ENCODE measurements at regions not wholly inside any gene's neighbourhood (a gene's known extent, or its start where the extent isn't known, plus 50 kb on each side); places are given as distances from the start of the nearest gene placed in this dataset.

DNA sequence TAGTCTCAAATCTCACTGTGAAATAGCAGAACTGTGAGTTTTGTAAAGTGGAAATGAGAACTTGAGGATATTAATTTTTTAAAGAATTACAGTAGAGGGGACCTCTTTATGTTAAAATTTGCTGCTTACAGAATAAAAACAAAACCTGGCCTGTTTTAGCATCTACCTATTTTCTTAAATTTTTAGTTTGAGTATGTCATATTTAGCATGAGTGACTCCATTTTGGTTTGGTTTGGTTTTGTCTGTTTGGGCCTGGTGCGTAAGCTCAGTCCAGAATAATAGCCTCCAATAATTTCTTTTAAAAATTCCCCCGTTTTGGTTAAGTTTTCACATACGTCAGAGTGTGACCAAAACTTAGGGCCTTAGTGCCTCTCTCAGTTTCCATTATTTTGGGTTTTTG, 152.0 kb upstream of the ZNF92 start:
- TF ChIP-seq EZH2 (IDR thresholded peaks at IDR 0.05; ENCODE audit: borderline replicate concordance, insufficient read depth, low read depth, low read length, poor library complexity, severe bottlenecking): no peak
- TF ChIP-seq, protein P1, sequence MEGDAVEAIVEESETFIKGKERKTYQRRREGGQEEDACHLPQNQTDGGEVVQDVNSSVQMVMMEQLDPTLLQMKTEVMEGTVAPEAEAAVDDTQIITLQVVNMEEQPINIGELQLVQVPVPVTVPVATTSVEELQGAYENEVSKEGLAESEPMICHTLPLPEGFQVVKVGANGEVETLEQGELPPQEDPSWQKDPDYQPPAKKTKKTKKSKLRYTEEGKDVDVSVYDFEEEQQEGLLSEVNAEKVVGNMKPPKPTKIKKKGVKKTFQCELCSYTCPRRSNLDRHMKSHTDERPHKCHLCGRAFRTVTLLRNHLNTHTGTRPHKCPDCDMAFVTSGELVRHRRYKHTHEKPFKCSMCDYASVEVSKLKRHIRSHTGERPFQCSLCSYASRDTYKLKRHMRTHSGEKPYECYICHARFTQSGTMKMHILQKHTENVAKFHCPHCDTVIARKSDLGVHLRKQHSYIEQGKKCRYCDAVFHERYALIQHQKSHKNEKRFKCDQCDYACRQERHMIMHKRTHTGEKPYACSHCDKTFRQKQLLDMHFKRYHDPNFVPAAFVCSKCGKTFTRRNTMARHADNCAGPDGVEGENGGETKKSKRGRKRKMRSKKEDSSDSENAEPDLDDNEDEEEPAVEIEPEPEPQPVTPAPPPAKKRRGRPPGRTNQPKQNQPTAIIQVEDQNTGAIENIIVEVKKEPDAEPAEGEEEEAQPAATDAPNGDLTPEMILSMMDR (IDR thresholded peaks at IDR 0.05): no peak
- H3K4me1 Mint-ChIP-seq: peaks cover 2% of the 10 kb centered on the region
- ChIA-PET POLR2A (no interaction called here), CTCF (interaction anchor here (0.9 kb wide), 1 partner anchor 86 kb away, joined by 3 read pairs; no protein-coding TSS in a partner anchor)
- no peak for DNase-seq
- no CpG with 5 or more reads among the region's 3 CpGs for WGBS (ENCODE audit: insufficient coverage)
- Histone ChIP-seq H3K27ac (ENCODE audit: low read length in 2 of 2) (no peak overlapping the region), H3K4me1 (ENCODE audit: control insufficient read depth in 2 of 2, insufficient read depth in 2 of 2, low read length in 2 of 2) (no peaks in the 10 kb centered on the region), H2AFZ (ENCODE audit: insufficient read depth, low read depth, low read length, poor library complexity, severe bottlenecking) (no peak overlapping the region), H3K79me2 (ENCODE audit: control insufficient read depth, insufficient read depth, low read length) (no peaks in the 10 kb centered on the region), H3K9ac (ENCODE audit: low read length) (no peak overlapping the region), H3K27me3 (replicated peaks in 1 of 4; ENCODE audit: control extremely low read depth in 1 of 4, control insufficient read depth in 3 of 4, insufficient read depth in 4 of 4, low read length in 3 of 4) (no peaks in the 10 kb centered on the region), H3K9me3 (ENCODE audit: control extremely low read depth in 1 of 3, control insufficient read depth in 2 of 3, insufficient read depth in 1 of 3, low read length in 2 of 3) (no peaks in the 10 kb centered on the region), H3K4me2 (replicated peaks; ENCODE audit: low read depth, low read length, poor library complexity, severe bottlenecking) (no peak overlapping the region), H3K4me3 (ENCODE audit: control extremely low read depth in 1 of 5, extremely low read depth in 1 of 5, insufficient read depth in 1 of 5, low read depth in 2 of 5, low read length in 4 of 5) (no peak overlapping the region), H4K20me1 (ENCODE audit: control insufficient read depth, insufficient read depth, low read length, poor library complexity, severe bottlenecking) (no peaks in the 10 kb centered on the region), H3K36me3 (replicated peaks in 1 of 2; ENCODE audit: control extremely low read depth in 1 of 2, control insufficient read depth in 1 of 2, extremely low read depth in 1 of 2, insufficient read depth in 2 of 2, low read length in 1 of 2) (no peaks in the 10 kb centered on the region)
- H3K27me3 Mint-ChIP-seq: no peaks in the 10 kb centered on the region
- intact Hi-C loops (cut with micrococcal nuclease): no loop called here
- no peak overlapping the region for H3K27ac Mint-ChIP-seq
- no peak overlapping the region for H3K4me3 Mint-ChIP-seq
- no peaks in the 10 kb centered on the region for H3K9me3 Mint-ChIP-seq (ENCODE audit: insufficient read depth)
- ATAC-seq (ENCODE audit: low read depth): no peak

DNA sequence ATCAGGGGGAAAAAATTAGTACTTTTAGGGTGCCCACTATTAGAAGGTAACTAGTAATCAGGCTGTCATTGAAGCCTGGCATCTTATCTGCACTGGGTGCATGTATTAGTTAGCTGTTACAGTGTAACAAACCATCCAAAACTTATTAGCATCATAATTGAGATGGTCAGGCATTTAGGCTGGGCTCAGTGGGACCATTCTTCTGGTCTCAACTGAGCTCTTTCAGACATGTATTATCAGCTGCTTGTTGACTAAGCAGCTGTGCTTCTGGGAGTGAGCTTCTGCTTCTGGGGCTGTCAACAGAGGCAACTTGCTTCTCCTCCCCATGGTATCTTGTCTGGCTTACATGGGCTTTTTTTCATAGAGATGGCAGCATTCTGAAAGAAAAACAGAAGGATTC, 154.0 kb upstream of the ZNF92 start:
- ATAC-seq (ENCODE audit: low read depth) (no peak), DNase-seq (no peak)
- H3K27me3 Mint-ChIP-seq: no peaks in the 10 kb centered on the region
- Histone ChIP-seq H3K9me3 (ENCODE audit: control extremely low read depth in 1 of 3, control insufficient read depth in 2 of 3, insufficient read depth in 1 of 3, low read length in 2 of 3) (no peaks in the 10 kb centered on the region), H2AFZ (ENCODE audit: insufficient read depth, low read depth, low read length, poor library complexity, severe bottlenecking) (no peak overlapping the region), H3K4me3 (ENCODE audit: control extremely low read depth in 1 of 5, extremely low read depth in 1 of 5, insufficient read depth in 1 of 5, low read depth in 2 of 5, low read length in 4 of 5) (no peak overlapping the region), H3K4me1 (ENCODE audit: control insufficient read depth in 2 of 2, insufficient read depth in 2 of 2, low read length in 2 of 2) (no peaks in the 10 kb centered on the region), H3K79me2 (ENCODE audit: control insufficient read depth, insufficient read depth, low read length) (no peaks in the 10 kb centered on the region), H3K9ac (ENCODE audit: low read length) (no peak overlapping the region), H3K27ac (ENCODE audit: low read length in 2 of 2) (no peak overlapping the region), H3K27me3 (replicated peaks in 1 of 4; ENCODE audit: control extremely low read depth in 1 of 4, control insufficient read depth in 3 of 4, insufficient read depth in 4 of 4, low read length in 3 of 4) (no peaks in the 10 kb centered on the region), H4K20me1 (ENCODE audit: control insufficient read depth, insufficient read depth, low read length, poor library complexity, severe bottlenecking) (no peaks in the 10 kb centered on the region), H3K36me3 (replicated peaks in 1 of 2; ENCODE audit: control extremely low read depth in 1 of 2, control insufficient read depth in 1 of 2, extremely low read depth in 1 of 2, insufficient read depth in 2 of 2, low read length in 1 of 2) (no peaks in the 10 kb centered on the region), H3K4me2 (replicated peaks; ENCODE audit: low read depth, low read length, poor library complexity, severe bottlenecking) (no peak overlapping the region)
- TF ChIP-seq EZH2 (IDR thresholded peaks at IDR 0.05; ENCODE audit: borderline replicate concordance, insufficient read depth, low read depth, low read length, poor library complexity, severe bottlenecking): no peak
- TF ChIP-seq, protein P1 (IDR thresholded peaks at IDR 0.05): no peak
- peaks cover 5% of the 10 kb centered on the region for H3K4me1 Mint-ChIP-seq
- CTCF ChIA-PET: interaction anchor here (1.2 to 1.6 kb wide), 2 partner anchors 89 to 402 kb away, joined by 3 to 4 read pairs; no protein-coding TSS in a partner anchor
- H3K4me3 Mint-ChIP-seq: no peak overlapping the region
- no peak overlapping the region for H3K27ac Mint-ChIP-seq
- POLR2A ChIA-PET: no interaction called here
- intact Hi-C loops (cut with micrococcal nuclease): no loop called here
- no peaks in the 10 kb centered on the region for H3K9me3 Mint-ChIP-seq (ENCODE audit: insufficient read depth)

Measured in B cell (primary cell).